ENCODE measurements at regions not wholly inside any gene's neighbourhood (a gene's known extent, or its start where the extent isn't known, plus 50 kb on each side); places are given as distances from the start of the nearest gene placed in this dataset.
A peak's percentile ranks its signal among the peaks of the same experiment; 100 is the strongest.

DNA sequence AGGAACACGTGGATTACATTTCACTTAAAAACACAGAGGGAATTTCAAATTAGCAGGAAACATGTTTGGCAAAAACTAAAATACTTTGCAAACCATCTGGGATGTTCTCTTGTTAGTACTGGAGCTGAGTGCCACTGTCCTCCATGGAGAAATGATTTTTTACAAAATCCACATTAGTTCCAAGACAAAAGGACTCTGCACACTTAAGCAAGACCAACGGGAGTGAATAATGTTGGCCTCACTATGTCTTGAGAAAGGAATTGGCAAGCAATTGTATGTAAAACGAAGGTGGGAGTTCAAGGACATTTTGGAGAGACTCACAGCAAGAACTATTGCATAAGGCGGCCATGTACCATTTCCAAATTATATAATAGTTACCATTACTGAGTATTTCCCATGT lies 547.5 kb downstream of the EBF1 start:
- no peak for DNase-seq

GRCh38 chr5:158549311-158549710 lies 550.4 kb downstream of the EBF1 start:
- DNase-seq: no peak

GRCh38 chr5:158546748-158547147 lies 553.0 kb downstream of the EBF1 start:
- DNase-seq: no peak

- no peak for DNase-seq
Observed at GRCh38 chr5:158545949-158546530, 553.7 kb downstream of the EBF1 start.

GRCh38 chr5:158544388-158545339 lies 555.1 kb downstream of the EBF1 start:
- DNase-seq: no peak

GRCh38 chr5:158543539-158544387 lies 556.0 kb downstream of the EBF1 start:
- no peak for DNase-seq

GRCh38 chr5:158541536-158542297 lies 558.0 kb downstream of the EBF1 start:
- no peak for DNase-seq

GRCh38 chr5:158538506-158539074 lies 561.1 kb downstream of the EBF1 start:
- no peak for DNase-seq

GRCh38 chr5:158537366-158537765 lies 562.4 kb downstream of the EBF1 start:
- DNase-seq: no peak

- DNase-seq: peak; percentile 56
Observed at GRCh38 chr5:158534203-158534602, 565.5 kb downstream of the EBF1 start.

GRCh38 chr5:158532739-158533138 lies 567.0 kb downstream of the EBF1 start:
- no peak for DNase-seq

DNA sequence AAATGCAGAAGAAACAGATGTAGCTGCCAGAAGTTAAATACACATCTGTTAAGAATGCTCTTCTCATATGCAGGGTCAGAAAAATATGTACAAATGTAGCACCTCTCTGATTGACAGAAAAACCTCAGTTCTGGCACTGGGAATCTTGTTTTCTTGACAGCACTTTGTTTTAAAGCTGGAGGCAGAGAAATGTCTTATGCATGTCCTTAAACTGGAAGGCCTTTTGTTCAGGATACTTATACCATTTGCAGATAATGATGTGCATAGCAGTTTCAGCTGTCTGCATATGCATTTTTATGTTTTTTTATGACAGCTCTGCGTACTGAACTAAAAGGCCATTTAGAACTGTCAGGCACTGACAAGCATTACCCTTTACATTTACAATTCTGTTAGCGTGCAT lies 567.9 kb downstream of the EBF1 start:
- DNase-seq: no peak

- no peak for DNase-seq
Observed at GRCh38 chr5:158530115-158530514, 569.6 kb downstream of the EBF1 start.

DNA sequence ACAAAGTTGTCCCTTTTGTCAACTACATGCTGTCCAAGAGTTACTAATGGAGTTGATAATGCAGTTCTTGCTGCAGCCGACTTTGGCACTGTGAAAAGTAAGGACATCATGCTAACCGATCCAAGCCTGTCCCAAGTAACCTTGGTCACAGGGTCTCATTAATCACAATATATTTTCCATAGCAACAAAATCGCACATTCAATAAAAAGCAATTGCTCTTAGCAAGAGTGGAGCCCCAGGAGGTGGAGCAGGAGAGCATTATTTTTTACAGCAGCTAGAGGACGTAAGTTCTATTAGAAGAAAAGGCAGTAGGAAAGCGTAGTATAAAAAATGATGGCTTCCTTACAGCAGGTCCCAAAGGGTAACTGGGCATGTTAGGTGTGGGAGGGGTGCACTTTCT lies 570.3 kb downstream of the EBF1 start:
- DNase-seq: no peak

- no peak for DNase-seq
Observed at GRCh38 chr5:158525663-158526062, 574.1 kb downstream of the EBF1 start.

GRCh38 chr5:158524070-158524469 lies 575.6 kb downstream of the EBF1 start:
- no peak for DNase-seq

DNA sequence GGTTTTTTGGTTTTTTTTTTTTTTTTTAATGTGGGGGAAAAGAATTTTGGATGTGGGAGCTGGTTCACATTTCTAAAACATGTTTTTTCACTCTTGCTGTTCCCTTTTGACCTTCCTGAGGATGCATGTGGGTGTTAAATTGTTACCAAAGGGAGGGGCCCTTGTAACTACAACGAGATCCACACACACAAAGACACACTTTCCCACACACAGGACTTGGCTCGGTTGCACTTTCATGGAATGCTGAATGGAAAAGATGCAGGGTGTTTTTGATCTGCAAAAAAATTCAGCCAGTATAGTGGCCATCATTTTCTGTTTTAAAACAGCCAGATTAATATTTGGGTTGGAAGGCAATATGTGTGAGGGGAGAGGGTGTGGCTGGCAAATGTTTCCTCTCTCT lies 576.9 kb downstream of the EBF1 start:
- no peak for DNase-seq

DNA sequence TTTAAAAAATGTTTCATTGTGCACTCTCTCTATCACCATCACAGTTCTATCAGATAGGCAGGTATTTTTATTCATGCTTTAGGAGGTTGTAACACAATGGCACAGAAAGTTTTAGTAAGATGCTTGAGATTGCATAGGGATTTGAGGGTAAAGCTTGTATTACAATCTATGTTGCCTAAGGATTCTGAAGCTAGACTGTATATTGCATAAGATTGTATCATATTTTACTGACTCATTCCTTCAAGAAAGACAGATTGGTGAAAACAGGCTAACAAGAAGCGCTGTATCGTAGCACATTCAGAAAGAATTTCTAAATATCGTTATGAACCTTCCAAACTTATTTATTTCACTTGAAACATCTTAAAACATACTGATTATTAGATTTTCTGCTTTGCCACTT lies 577.7 kb downstream of the EBF1 start:
- DNase-seq: no peak

GRCh38 chr5:158519433-158520021 lies 580.2 kb downstream of the EBF1 start:
- no peak for DNase-seq

DNA sequence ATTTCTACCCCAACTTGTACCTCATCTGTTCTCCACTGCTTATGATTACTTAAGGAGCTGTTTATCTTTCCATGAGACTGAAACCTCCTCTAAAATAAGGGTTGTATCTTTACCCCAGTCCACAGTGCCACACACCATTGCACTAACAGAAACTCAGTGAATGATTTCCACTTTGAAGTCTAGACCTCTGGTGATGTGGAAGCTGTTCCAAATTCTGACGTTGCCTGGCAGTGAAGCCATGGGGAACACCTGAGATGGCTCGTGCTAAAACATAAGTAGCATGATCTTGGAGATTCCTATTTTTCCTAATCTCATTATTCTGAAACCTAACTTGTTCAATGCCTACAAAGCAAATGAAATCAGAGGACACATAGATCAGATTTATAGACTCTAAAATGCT lies 583.2 kb downstream of the EBF1 start:
- DNase-seq: no peak

DNA sequence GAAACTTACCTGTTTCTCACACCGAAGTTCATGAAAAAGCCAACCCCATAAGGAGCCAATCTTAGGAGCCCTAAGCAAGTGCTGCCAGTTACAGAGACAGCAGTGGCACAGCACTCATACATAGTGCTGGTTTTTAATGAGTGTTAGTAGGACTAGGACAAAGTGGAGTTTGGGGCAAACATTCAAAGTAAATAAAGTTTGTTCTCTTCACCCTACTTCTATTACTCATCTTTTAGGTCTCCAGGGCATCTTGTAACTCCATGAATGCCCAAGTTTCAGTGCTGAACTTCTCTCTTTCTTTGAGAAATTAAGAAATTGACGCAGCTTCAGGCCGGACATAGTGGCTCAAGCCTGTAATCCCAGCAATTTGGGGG lies 584.7 kb downstream of the EBF1 start:
- no peak for DNase-seq
